ENCODE measurements at regions not wholly inside any gene's neighbourhood (a gene's known extent, or its start where the extent isn't known, plus 50 kb on each side); places are given as distances from the start of the nearest gene placed in this dataset.
A peak's percentile ranks its signal among the peaks of the same experiment; 100 is the strongest.

- DNase-seq: peak; percentile 59 to 60
These were observed 904.1 kb downstream of the KCNMA1 start for GRCh38 chr10:76733441-76733936.

- DNase-seq: no peak
These were observed 905.3 kb downstream of the KCNMA1 start for GRCh38 chr10:76732306-76732705.

- no peak for DNase-seq
These were observed 907.6 kb downstream of the KCNMA1 start for GRCh38 chr10:76729841-76730487.

GRCh38 chr10:76729346-76729745 lies 908.3 kb downstream of the KCNMA1 start:
- no peak for DNase-seq

- no peak for DNase-seq
These were observed 910.6 kb downstream of the KCNMA1 start for GRCh38 chr10:76727038-76727437.

- DNase-seq: no peak
These were observed 913.8 kb downstream of the KCNMA1 start for GRCh38 chr10:76723844-76724243.

GRCh38 chr10:76721891-76722505 lies 915.6 kb downstream of the KCNMA1 start:
- no peak for DNase-seq

- no peak for DNase-seq
These were observed 918.6 kb downstream of the KCNMA1 start for GRCh38 chr10:76719006-76719405.

- no peak for DNase-seq
These were observed 920.5 kb downstream of the KCNMA1 start for GRCh38 chr10:76717141-76717540.

GRCh38 chr10:76711222-76711997 lies 926.2 kb downstream of the KCNMA1 start:
- no peak for DNase-seq

- DNase-seq: no peak
These were observed 937.4 kb downstream of the KCNMA1 start for GRCh38 chr10:76700241-76700640.

GRCh38 chr10:76697923-76698322 lies 939.7 kb downstream of the KCNMA1 start:
- DNase-seq: no peak

- DNase-seq: no peak
These were observed 942.5 kb downstream of the KCNMA1 start for GRCh38 chr10:76695069-76695468.

GRCh38 chr10:76686201-76686600 lies 951.4 kb downstream of the KCNMA1 start:
- DNase-seq: no peak

- no peak for DNase-seq
These were observed 952.6 kb downstream of the KCNMA1 start for GRCh38 chr10:76684968-76685367.

GRCh38 chr10:76681153-76681552 lies 956.5 kb downstream of the KCNMA1 start:
- no peak for DNase-seq

GRCh38 chr10:76679030-76679429 lies 958.6 kb downstream of the KCNMA1 start:
- no peak for DNase-seq

- no peak for DNase-seq
These were observed 961.5 kb downstream of the KCNMA1 start for GRCh38 chr10:76675951-76676587.

GRCh38 chr10:76675561-76675950 lies 962.1 kb downstream of the KCNMA1 start:
- DNase-seq: no peak

- no peak for DNase-seq
These were observed 969.9 kb downstream of the KCNMA1 start for GRCh38 chr10:76667408-76668370.

GRCh38 chr10:76666891-76667290 lies 970.7 kb downstream of the KCNMA1 start:
- no peak for DNase-seq

GRCh38 chr10:76665029-76665428 lies 972.6 kb downstream of the KCNMA1 start:
- no peak for DNase-seq
